H1 (cell line): ENCODE measurements at regions not wholly inside any gene's neighbourhood (a gene's known extent, or its start where the extent isn't known, plus 50 kb on each side); places are given as distances from the start of the nearest gene placed in this dataset.

Source experiments
- CTCF ChIA-PET: fragments of 300-600 bp; sonication (Branson Sonifier 250); formaldehyde crosslinking; loops from one replicate; lab custom pipeline; 2021; ENCODE audit not compliant: partially characterized antibody; lab: Charles Lee
- POLR2A ChIA-PET: fragments of 300-600 bp; sonication (Branson Sonifier 250); formaldehyde crosslinking; loops from one replicate; lab custom pipeline; 2021; ENCODE audit warnings: inconsistent platforms; ENCODE audit not compliant: partially characterized antibody; lab: Charles Lee
- DNase-seq, 2 experiments: peaks; one replicate each; pipeline versions ENCODE4 v3.0.0 to v3.0.0-alpha.2; 2010 to 2022; ENCODE audit warnings: low spot score in 2 of 2, low read depth in 1 of 2, mixed read lengths in 1 of 2
- FAIRE-seq: peaks from 2 replicates; lab custom pipeline; 2011; peaks lifted over from hg19 to GRCh38; lab: Jason Lieb, UNC
- H2AFZ ChIP-seq: 2 replicates; pipeline ENCODE4 v1.8.1; 2012; ENCODE audit warnings: low read length, inconsistent platforms
- H2AK5ac ChIP-seq: 2 replicates; pipeline ENCODE4 v1.6.1; 2013; ENCODE audit warnings: low read depth, low read length
- H2BK120ac ChIP-seq: replicated peaks from 2 replicates; pipeline ENCODE3; 2013; ENCODE audit warnings: low read depth, low read length, inconsistent platforms
- H2BK12ac ChIP-seq: 2 replicates; pipeline ENCODE4 v1.6.1; 2013; ENCODE audit warnings: low read depth, low read length
- H2BK15ac ChIP-seq: 2 replicates; pipeline ENCODE4 v1.6.1; 2013; ENCODE audit warnings: low read length
- H2BK20ac ChIP-seq: 2 replicates; pipeline ENCODE4 v1.6.1; 2013; ENCODE audit warnings: low read length
- H2BK5ac ChIP-seq: 2 replicates; pipeline ENCODE4 v1.6.1; 2013; ENCODE audit warnings: low read depth, low read length
- H3K14ac ChIP-seq: 2 replicates; pipeline ENCODE4 v1.6.1; 2013; ENCODE audit warnings: inconsistent platforms; ENCODE audit not compliant: insufficient read length
- H3K18ac ChIP-seq: 2 replicates; pipeline ENCODE4 v1.6.1; 2013; ENCODE audit warnings: low read length; ENCODE audit errors: extremely low read depth
- H3K23ac ChIP-seq: 2 replicates; pipeline ENCODE4 v1.6.1; 2013; ENCODE audit warnings: inconsistent platforms; ENCODE audit not compliant: insufficient read length
- H3K23me2 ChIP-seq: 2 replicates; pipeline ENCODE4 v1.6.1; 2013; ENCODE audit warnings: low read depth, low read length
- H3K27ac ChIP-seq: 2 replicates; pipeline ENCODE4 v1.6.1; 2011; ENCODE audit warnings: low read depth, low read length, inconsistent platforms
- H3K27me3 ChIP-seq, 4 experiments: replicated peaks in 1 of 4; 1 replicate in 1 of 4; 2 replicates in 3 of 4; pipeline versions ENCODE4 v1.6.1 to v1.8.1; 2011 to 2013; ENCODE audit warnings: low read length in 3 of 4, mild to moderate bottlenecking in 3 of 4, inconsistent platforms in 2 of 4, mixed read lengths in 2 of 4, moderate library complexity in 1 of 4; ENCODE audit not compliant: control insufficient read depth in 3 of 4, insufficient read depth in 3 of 4; ENCODE audit errors: extremely low read depth in 1 of 4
- H3K36me3 ChIP-seq, 4 experiments: 2 replicates each; pipeline versions ENCODE4 v1.6.1 to v1.8.1; 2011 to 2013; ENCODE audit warnings: mild to moderate bottlenecking in 4 of 4, low read length in 3 of 4, moderate library complexity in 2 of 4, control low read depth in 1 of 4, inconsistent platforms in 1 of 4; ENCODE audit not compliant: insufficient read depth in 4 of 4, control insufficient read depth in 2 of 4
- H3K4ac ChIP-seq: replicated peaks from 2 replicates; pipeline ENCODE3; 2013; ENCODE audit warnings: low read length, low read depth, mixed read lengths, inconsistent platforms; ENCODE audit not compliant: insufficient read length
- H3K4me1 ChIP-seq, 4 experiments: replicated peaks in 1 of 4; 1 replicate in 1 of 4; 2 replicates in 3 of 4; pipeline versions ENCODE4 v1.6.1 to v1.8.1; 2011 to 2013; ENCODE audit warnings: low read length in 3 of 4, inconsistent platforms in 2 of 4, mixed read lengths in 1 of 4; ENCODE audit not compliant: insufficient read depth in 4 of 4, control insufficient read depth in 3 of 4
- H3K4me2 ChIP-seq, 2 experiments: 2 replicates each; pipeline versions ENCODE4 v1.6.1 to v1.8.1; 2011 to 2013; ENCODE audit warnings: low read depth in 2 of 2, low read length in 2 of 2, control low read depth in 1 of 2, inconsistent platforms in 1 of 2, mild to moderate bottlenecking in 1 of 2; ENCODE audit not compliant: insufficient read depth in 1 of 2
- H3K4me3 ChIP-seq, 4 experiments: fragments of 200-600, 300-600 bp in 1 of 4; sonication (generic), shearing (Covaris generic), sonication (Bioruptor Twin) in 1 of 4; 2 replicates each; pipeline versions ENCODE4 v1.5.1 to v1.8.1; 2011 to 2016; ENCODE audit warnings: low read length in 4 of 4, low read depth in 3 of 4, control low read depth in 2 of 4, inconsistent platforms in 2 of 4, mild to moderate bottlenecking in 2 of 4, mixed read lengths in 1 of 4, moderate library complexity in 1 of 4; ENCODE audit not compliant: insufficient read depth in 2 of 4; ENCODE audit errors: extremely low read depth in 1 of 4
- H3K56ac ChIP-seq: replicated peaks from 2 replicates; pipeline ENCODE3; 2013; ENCODE audit warnings: low read depth, mild to moderate bottlenecking, mixed read lengths, low read length, inconsistent platforms; ENCODE audit not compliant: insufficient read length
- H3K79me1 ChIP-seq: 2 replicates; pipeline ENCODE4 v1.6.1; 2013; ENCODE audit warnings: low read depth, low read length, control low read depth
- H3K79me2 ChIP-seq, 2 experiments: 2 replicates each; pipeline versions ENCODE4 v1.6.1 to v1.8.1; 2012 to 2013; ENCODE audit warnings: low read length in 2 of 2, mild to moderate bottlenecking in 2 of 2, inconsistent platforms in 1 of 2; ENCODE audit not compliant: insufficient read depth in 2 of 2, control insufficient read depth in 1 of 2
- H3K9ac ChIP-seq, 4 experiments: replicated peaks in 1 of 4; 1 replicate in 1 of 4; 2 replicates in 3 of 4; pipeline versions ENCODE4 v1.6.1 to v1.8.1; 2011 to 2013; ENCODE audit warnings: low read depth in 3 of 4, low read length in 3 of 4, control low read depth in 2 of 4, mild to moderate bottlenecking in 2 of 4, moderate library complexity in 2 of 4, inconsistent platforms in 1 of 4; ENCODE audit errors: extremely low read depth in 1 of 4
- H3K9me3 ChIP-seq, 2 experiments: 2 replicates each; pipeline versions ENCODE4 v1.6.1 to v1.8.1; 2012 to 2013; ENCODE audit warnings: mild to moderate bottlenecking in 2 of 2, moderate library complexity in 2 of 2, control low read depth in 1 of 2, inconsistent platforms in 1 of 2, low read depth in 1 of 2, low read length in 1 of 2, mixed read lengths in 1 of 2; ENCODE audit not compliant: insufficient read depth in 2 of 2
- H4K20me1 ChIP-seq, 2 experiments: replicated peaks in 1 of 2; 2 replicates each; pipeline versions ENCODE3 to v1.8.1; 2011 to 2013; ENCODE audit warnings: inconsistent platforms in 2 of 2, low read length in 2 of 2, mild to moderate bottlenecking in 1 of 2; ENCODE audit not compliant: insufficient read depth in 2 of 2, control insufficient read depth in 1 of 2
- H4K5ac ChIP-seq: 2 replicates; pipeline ENCODE4 v1.6.1; 2013; ENCODE audit warnings: low read length, low read depth, mixed read lengths, inconsistent platforms; ENCODE audit not compliant: insufficient read length
- H4K8ac ChIP-seq: 2 replicates; pipeline ENCODE4 v1.8.0; 2013; ENCODE audit warnings: mild to moderate bottlenecking, moderate library complexity, low read length, inconsistent platforms; ENCODE audit not compliant: insufficient read depth; ENCODE audit errors: extremely low read depth
- H4K91ac ChIP-seq: replicated peaks from 2 replicates; pipeline ENCODE3; 2013; ENCODE audit warnings: low read length, mixed read lengths, inconsistent platforms; ENCODE audit not compliant: insufficient read length
- KDM5A ChIP-seq: fragments of 200-600 bp; IDR thresholded peaks from 2 replicates; pipeline ENCODE4 v1.7.1; 2012; ENCODE audit warnings: mild to moderate bottlenecking, low read length, inconsistent platforms, mixed read lengths
- NRF1 ChIP-seq: IDR thresholded peaks from 2 replicates; pipeline ENCODE4 v1.6.1; 2011; ENCODE audit warnings: mild to moderate bottlenecking, low read depth, low read length, improper control_type of control experiment
- YY1 ChIP-seq: IDR thresholded peaks from 2 replicates; pipeline ENCODE4 v1.6.1; 2011; ENCODE audit warnings: low read depth, mild to moderate bottlenecking, low read length
- WGBS, 2 experiments: shearing (Covaris generic) in 1 of 2; methylation state at CpG; one replicate each; pipeline versions ENCODE4 v1.1.6 to v1.1.7; 2013 to 2015; ENCODE audit warnings: low lambda C conversion rate in 2 of 2, mixed read lengths in 2 of 2, inconsistent platforms in 1 of 2, low coverage in 1 of 2, missing lambda C conversion rate in 1 of 2; ENCODE audit not compliant: insufficient replicate concordance in 2 of 2, insufficient coverage in 1 of 2, insufficient read length in 1 of 2; ENCODE audit errors: extremely low coverage in 1 of 2, missing lambda C conversion rate in 1 of 2; 5-methylcytosine and 5-hydroxymethylcytosine counted together
- TF ChIP-seq, protein P1 (sequence below): IDR thresholded peaks from 2 replicates; pipeline ENCODE4 v1.6.1; 2012; ENCODE audit warnings: inconsistent platforms

DNA sequence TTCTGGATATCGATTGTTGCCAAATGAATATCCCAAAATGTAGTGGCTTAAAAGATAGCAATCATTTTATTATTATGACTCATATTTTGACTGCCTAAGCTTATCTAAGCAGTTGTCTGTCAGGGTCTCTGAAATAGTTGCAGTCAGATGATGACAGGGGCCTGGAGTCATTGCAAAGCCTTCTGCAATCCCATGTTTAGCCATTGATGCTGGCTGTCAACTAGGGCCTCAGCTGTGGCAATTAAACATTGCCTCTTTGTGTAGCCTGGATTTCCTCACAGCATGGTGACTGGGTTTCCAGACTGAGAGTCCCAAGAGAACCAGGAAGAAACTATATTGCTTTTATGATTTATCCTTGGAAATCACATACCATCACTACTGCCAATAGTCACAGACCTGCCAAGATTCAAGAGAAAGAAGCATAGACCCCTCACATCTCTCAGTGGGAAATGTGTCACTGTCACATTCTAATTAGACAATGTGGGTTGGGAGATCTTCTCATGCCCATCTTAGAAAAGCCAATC is 227.3 kb upstream of the NOCT start:
- WGBS, 2 experiments = 96% methylated on average over 1 of the region's 1 CpG; no CpG with 5 or more reads in 1 of the 2 experiments
- Histone ChIP-seq H3K4me3 (no peak overlapping the region), H4K91ac (no peak overlapping the region), H3K14ac (no peak overlapping the region), H3K4me2 (no peak overlapping the region), H3K18ac (no peak overlapping the region), H2BK15ac (no peak overlapping the region), H3K4me1 (no peaks in the 10 kb centered on the region), H3K36me3 (no peaks in the 10 kb centered on the region), H2AFZ (no peak overlapping the region), H3K4ac (no peak overlapping the region), H3K79me2 (no peaks in the 10 kb centered on the region), H4K8ac (no peak overlapping the region), H2BK120ac (no peak overlapping the region), H2AK5ac (no peak overlapping the region)
- CTCF ChIA-PET = no interaction called here
- TF ChIP-seq YY1 (no peak), NRF1 (no peak), KDM5A (no peak)
- TF ChIP-seq, protein P1, sequence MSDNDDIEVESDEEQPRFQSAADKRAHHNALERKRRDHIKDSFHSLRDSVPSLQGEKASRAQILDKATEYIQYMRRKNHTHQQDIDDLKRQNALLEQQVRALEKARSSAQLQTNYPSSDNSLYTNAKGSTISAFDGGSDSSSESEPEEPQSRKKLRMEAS = no peak
- TF ChIP-seq, all 59 proteins: peak for 0
- Histone ChIP-seq H2BK5ac (no peak overlapping the region), H3K23ac (no peak overlapping the region), H3K9me3 (no peaks in the 10 kb centered on the region), H2BK12ac (no peak overlapping the region), H3K27me3 (no peaks in the 10 kb centered on the region), H4K20me1 (no peaks in the 10 kb centered on the region), H3K56ac (no peak overlapping the region), H4K5ac (no peak overlapping the region), H3K9ac (no peak overlapping the region), H3K27ac (no peak overlapping the region), H3K23me2 (no peaks in the 10 kb centered on the region), H3K79me1 (no peaks in the 10 kb centered on the region), H2BK20ac (no peak overlapping the region)
- DNase-seq = no peak
- no peak for FAIRE-seq
- POLR2A ChIA-PET = no interaction called here
